Ammon's horn (tissue), 1 donor: ENCODE measurements at regions not wholly inside any gene's neighbourhood (a gene's known extent, or its start where the extent isn't known, plus 50 kb on each side); places are given as distances from the start of the nearest gene placed in this dataset.

Experiments used
- DNase-seq: peaks from one replicate; pipeline ENCODE4 v3.0.0-alpha.2; 2016; ENCODE audit warnings: low spot score

DNA sequence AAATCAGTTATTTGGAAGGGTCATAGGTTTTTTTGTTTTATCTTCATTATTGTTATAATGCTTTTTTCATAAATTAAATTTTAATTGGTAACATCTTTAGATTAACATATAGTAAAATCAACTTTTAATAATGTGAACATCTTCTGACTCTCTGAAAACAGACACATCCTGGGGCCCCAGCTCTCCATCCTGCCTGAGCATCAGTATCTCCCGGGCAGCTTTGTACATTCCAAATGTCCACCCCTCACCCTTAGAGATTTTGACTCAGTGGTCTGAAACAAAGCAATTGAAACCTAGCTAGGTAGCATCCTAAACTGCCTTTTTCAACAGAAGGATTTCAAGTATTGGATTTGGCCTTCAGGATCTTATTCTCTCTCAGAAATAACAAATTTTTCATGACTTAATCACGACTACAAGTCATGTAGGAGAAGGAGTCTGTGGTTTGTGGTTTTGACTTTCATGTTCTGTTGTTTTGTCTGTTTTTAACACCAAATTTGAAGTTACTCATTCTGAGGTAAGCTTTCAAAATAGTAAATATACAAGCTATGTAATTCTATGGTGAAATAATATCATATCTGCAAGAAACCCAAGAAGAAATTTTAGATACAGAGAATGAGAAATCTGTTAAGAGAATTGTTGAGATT lies 147.3 kb upstream of the UBE2E2 start:
- DNase-seq: no peak

DNA sequence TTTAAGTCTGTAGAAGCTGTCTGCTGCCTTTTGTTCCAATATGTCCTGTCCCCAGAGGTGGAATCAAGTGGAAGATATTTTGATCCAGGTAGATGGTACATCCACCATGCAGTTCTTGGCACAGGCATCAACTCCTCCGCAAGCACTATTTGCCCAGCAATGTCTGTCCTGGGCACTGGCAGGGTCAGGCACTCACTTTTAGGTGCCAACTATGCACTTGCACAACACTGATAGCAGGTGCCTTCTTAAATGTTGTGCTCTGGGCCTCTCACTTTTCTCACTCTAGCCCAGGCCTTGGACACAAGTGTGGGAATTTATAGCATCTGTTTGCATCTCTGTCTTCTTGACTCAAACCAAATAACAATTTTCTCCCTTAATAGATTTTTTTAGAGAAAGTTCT lies 140.5 kb upstream of the UBE2E2 start:
- DNase-seq: no peak

DNA sequence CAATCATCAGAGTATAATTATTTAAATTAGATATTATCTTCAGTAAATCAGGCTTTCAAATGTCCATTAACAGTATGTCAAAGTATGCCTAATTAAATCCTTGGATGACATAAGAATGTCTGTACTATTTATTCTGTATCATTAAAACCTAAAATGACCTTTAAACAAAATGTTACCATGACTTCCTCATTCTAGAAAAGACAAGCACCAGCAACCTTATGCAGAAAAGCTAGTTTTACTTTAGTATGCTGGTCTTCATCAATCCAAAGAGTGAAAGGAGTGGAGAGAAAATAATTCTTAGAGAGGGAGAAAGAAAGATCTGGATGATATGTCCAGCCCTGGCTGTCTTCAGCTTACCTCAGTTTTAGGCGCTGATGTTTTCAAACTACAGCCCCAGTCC lies 140.1 kb upstream of the UBE2E2 start:
- no peak for DNase-seq

DNA sequence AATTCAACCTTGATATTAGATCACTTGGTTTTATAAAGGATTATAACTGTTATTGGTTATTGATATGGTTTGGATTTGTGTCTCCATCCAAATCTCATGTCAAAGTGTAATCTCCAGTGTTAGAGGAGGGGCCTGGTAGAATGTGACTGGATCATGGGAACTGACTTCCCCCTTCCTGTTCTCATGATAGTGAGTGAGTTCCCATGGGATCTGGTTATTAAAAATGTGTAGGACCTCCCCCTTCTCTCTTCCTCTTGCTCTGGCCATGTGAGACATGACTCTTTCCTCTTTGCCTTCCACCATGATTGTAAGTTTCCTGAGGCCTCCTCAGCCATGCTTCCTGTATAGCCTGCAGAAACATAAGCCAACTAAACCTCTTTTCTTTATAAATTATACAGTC lies 136.0 kb upstream of the UBE2E2 start:
- DNase-seq: no peak

DNA sequence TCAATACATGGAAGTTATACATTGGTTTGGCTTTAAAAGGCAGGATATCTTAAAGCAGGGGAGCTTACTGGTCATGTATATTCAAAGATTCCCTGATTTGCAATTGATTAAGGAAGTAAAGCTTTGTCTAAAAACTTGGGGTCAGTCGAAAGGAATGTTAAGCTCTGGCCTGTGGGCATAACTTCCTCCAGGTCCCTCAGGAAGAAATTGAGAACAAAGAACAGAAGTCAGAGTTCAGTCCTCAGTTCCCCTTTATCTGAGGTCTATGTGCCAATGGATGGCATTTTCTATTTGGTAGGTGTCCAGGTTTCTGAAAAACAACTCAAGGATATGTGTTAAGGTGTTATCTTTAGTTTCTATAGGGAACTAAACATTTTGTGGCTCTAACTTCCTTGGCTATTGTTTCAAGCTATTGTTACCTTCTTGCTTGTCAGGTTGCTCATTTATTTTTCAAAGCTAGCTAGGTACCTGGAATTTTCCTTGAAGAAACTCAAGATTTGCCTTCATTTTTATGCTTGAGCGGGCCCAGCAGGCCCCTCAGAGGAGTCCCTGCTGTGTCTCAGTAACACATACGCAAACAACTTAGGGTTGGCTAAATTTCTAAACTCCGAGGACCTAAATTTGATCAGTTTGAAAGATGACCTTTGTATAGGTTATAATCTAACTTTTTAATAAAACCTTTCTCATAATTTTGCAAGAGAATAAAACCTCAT lies 135.0 kb upstream of the UBE2E2 start:
- peak; percentile 33 for DNase-seq

DNA sequence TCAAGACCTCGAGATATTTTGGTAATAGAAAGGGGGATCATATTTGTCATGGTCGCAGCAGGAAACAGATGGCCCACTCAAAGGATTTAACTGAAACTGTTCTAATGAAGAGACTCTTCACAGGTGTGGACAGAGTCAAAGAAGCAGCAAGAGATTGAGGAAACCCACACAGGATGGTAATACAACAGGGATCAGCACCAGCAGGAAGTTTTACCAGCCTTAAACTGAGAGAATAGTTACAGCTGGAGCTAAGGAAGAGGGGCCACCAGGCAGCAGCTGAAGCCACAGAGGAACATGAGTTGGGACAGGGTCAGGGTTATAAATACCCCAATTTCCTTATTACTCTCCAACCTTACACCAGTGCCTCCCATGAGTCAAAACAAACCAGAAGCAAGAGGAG lies 131.8 kb upstream of the UBE2E2 start:
- no peak for DNase-seq

DNA sequence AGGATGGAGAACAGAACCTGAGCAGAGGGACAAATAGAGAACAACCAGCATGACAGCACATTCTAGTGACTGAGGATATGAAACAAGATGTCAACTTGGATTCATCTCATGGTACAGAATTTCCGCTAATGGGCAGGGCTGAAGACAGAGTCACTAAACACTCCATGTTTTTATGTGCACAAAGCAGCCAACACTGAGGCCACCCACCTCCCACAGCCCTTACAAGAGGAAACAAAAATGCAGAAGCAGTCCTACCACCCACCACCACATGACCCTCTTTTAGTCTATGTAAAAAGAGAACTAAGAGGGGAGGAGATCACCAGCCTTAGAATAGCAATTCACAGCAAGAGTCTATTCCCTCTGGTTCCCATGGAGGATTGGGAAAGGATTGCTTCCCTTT lies 131.4 kb upstream of the UBE2E2 start:
- DNase-seq: peak; percentile 72

DNA sequence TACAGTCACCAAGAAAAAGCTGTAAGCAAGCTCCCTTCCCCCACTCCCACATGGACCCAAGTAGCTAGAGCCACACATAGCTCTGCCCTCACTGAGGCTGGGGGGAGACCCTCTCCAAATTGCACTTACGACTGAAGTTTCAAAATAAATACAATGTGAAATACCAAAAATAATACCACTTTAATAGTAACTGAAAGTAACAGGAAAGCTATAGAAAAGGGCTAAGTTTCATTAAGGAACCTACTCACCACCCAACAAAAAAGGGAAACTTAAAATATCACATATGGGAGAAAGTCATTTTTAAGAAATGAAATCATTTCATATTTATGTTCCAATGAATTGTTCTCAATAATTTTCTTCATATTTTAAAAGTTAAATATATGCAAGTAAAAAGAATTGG lies 130.4 kb upstream of the UBE2E2 start:
- DNase-seq: no peak

DNA sequence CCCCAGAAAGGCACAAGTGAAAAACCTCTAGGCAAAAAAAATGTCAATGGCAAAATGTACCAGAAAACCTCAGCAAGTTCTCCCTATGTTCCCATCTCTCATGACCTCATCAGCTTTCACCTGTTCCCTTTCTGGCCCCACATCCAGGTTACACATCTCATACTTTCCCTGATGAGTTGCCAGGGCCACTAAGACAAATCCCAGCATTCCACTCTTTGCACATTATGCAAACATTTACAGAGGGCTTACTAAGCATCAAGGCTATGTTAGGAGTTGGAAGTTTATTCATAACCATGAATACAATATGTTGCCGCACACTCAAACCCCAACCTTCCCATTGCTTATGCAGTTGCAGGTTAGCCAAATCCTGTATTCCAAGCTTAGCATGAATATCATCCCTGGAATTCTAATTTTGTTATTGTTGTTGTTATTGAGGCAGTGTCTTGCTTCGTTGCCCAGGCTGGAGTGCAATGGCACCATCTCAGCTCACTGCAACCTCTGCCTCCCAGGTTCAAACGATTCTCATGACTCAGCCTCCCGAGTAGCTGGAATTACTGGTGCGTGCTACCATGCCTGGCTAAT lies 129.3 kb upstream of the UBE2E2 start:
- no peak for DNase-seq

DNA sequence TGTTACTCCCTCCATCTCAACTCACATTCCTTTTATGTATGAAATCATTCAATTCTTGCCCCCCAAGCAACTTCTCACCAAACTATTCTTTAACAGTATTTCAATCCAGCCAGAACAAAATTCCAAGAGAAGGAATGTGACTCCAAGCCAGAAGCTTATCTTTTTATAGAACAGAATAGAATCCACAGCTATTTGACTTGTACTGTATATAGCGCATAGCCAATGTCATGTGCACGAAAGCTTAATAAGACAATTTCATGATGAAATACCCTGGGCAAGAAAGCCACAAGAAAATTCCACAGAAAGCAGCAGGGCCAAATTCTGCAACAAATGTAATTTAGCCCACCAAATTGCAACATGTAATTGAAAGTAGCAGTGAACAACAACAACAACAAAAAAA lies 127.6 kb upstream of the UBE2E2 start:
- DNase-seq: no peak

DNA sequence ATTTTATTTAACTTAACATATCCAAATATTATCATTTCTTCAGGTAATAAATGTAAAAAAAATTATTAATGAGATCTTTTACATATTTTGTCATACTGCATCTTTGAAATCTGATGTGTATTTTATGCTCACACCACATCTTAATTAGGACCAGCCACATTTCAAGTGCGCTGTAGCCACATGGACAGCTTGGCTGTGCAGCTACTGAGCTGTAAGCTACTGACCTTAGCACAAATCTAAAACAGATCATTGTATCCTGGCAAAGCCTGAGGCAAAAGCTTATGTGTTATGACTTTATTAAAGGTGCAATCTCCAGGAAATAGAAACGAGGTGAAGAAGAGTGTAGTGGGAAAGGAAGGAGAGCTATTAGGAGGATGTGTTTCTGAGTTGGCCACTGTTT lies 126.7 kb upstream of the UBE2E2 start:
- DNase-seq: no peak

DNA sequence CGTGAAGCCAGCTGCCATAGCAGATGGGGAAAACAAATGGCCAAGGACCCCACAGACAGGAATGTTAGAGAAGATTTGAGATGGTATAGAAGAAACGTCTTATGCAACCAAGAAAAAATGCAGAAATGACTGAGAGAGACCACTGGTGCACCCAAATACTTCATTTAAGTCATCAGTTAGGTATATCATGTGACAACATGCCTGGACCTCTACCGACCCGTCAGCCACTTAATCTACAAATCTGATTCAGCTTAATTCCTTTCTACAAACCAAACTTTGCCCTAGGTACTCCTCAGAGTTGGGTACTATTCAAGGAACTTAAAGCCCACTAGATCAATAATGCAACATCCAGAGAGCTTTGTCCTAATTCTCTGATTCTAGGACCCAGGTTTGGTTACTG lies 126.0 kb upstream of the UBE2E2 start:
- no peak for DNase-seq

DNA sequence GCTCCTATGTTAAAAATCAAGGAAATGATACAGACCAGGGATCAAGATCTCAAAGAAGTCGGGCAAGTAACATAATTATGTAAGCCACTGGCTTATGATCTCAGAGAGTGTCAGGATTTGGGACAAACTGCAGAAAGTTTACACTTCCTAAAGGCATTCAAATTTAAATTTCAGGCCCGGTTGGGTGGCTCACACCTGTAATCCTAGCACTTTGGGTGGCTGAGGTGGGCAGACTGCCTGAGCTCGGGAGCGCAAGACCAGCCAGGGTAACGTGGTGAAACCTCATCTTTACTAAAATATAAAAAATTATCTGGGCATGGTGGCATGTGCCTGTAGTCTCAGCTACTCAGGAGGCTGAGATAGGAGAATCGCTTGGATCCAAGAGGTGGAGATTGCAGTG lies 124.4 kb upstream of the UBE2E2 start:
- no peak for DNase-seq

DNA sequence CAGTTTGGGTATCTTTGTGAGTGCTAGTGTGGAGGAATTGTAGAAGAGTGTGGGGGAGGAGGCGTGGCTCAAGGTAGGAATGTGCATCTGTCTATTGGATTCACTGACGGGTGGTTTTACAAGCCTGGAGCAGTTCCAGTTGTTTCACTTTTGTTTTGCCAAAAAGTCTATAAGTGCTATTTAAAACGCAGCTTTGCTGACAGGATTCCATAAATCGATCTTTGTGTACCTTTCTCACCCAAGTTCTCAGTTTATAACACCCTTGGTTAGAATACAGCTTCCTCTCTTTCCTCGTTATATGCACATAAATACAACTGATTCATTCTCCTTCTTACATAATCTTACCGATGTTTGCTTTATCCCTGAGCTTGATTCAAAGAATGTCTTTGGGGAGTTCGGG lies 123.2 kb upstream of the UBE2E2 start:
- DNase-seq: no peak

DNA sequence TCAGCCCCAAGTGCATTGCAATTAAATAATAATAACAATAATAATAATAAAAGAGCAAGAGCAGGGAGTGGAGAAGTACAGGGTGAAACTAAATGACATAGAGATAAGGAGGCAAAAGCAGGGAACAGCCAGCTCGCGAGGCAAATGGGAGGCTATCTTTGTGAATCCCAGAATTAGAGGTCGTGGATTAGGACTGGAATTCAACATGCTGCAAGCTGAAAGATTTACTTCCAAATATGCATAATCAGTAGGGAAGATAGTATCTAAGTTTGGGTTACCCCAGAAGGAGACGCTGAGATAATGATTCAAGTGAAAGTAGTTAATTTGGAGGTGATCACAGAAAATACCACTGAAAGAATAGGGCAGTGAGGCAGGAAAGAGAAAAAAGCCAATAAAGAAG lies 119.4 kb upstream of the UBE2E2 start:
- no peak for DNase-seq

DNA sequence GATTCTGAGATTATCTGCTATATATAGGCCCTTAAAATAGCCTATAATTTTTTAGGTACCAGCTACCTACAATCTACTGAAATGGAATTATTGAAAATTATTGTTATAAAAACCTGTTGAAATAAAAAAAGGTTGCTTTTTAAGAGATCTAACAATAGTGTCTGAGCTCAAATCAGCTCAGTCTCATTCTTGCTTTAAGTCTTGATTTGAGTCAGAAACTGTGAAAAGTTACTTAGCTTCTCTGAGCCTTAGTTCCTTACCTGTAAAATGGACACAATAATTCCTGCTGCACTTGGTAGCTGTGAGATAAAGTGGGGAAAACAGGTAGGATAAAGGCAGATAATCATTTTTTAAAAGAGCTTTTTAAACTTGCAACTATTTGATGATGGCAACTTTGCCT lies 118.8 kb upstream of the UBE2E2 start:
- no peak for DNase-seq

DNA sequence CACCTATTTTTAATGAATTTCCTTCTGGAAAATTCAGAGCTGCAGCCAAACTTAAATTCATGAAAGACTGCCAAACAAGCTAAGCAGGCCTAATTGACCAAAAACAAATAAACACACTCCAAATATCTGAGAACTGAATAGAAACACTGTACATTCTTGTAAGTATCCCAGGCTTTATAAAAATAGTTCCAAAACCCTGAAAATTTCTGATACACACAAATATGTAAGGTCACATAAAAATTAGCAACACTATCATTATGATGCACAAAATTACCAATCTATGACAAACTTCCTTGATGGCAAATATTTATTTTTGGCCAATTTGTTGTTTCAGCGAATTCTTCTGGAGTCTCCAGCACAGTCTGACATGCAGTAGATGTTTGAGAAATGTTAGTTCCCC lies 117.9 kb upstream of the UBE2E2 start:
- DNase-seq: no peak

DNA sequence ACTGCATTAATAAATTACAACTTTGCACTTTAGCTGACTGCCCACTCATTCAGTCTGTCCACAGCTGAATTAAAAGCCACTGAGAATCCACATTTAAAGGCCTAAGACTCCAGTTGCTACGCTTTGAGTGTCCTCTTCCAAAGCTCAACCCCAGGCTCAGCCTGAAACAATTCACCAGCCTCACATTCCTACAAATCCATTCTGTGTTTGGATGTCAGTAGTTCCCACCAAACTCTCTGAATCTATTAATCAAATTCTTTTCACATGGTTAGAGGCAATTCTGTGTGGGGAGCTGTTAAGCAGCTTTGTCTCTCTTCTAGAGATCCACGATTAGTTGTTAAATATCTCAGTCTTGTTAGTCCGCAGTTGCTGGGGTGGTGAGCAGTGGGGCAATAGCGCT lies 116.8 kb upstream of the UBE2E2 start:
- DNase-seq: no peak

DNA sequence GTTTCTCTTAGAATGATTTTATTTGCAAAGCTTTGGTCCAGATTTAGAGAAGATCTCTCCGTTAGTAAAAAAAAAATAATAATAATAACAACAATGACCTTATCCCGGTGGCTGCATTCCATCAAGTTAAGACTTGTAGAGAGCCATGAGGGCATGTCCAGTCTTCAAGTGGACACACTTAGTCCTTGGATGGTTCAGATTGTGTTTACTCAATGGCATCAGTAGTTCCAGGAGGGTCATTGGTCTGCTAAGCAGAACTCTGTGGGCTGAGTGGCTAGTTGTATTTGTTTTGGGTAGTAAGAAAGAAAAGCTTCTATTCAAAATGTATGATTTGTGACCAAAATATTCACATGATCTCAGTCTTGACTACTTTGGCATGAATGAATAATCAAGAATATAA lies 116.3 kb upstream of the UBE2E2 start:
- no peak for DNase-seq

DNA sequence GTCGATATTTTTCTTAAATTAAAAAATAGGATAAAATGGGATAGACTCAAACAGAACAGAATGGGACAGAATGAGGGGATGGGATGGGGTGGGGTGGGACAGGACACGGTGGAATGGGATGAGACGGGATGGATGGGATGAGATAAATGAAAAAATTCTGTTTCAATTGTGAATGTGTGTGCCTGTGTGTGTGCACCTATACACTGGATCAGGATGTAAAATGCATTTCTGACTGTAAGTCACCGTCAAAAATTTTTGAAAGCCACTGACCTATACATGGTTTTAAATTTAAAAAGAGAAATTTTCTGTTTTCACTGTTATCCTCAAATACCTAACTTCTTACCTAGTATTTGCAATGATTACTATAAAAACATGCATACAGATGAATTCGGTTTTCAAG lies 108.7 kb upstream of the UBE2E2 start:
- DNase-seq: no peak

DNA sequence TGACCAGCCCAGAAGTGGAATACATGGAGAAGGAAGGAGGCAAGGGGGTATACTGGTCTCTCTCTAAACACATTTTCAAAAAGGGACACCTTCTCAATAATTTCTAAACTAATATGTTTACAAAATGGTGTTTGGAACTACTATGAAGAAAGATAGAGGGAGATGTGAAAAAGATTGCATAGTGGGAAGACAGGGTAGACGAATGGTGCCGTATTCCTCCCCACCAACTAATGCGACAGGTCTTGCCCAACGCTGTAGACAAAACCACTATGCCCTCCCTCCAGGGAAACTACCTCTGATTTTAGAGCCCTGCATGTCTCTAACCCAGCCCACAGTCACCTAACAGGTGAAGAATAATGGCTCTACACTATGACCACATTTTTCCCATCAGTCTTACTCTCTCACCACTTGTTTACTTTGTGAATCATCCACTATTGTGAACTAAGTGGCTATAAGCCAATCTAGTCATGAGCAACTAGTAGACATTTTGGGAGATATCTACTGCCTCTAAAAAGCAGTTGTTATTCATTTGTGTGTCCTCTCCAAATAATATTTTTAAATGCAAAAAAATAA lies 108.2 kb upstream of the UBE2E2 start:
- no peak for DNase-seq

DNA sequence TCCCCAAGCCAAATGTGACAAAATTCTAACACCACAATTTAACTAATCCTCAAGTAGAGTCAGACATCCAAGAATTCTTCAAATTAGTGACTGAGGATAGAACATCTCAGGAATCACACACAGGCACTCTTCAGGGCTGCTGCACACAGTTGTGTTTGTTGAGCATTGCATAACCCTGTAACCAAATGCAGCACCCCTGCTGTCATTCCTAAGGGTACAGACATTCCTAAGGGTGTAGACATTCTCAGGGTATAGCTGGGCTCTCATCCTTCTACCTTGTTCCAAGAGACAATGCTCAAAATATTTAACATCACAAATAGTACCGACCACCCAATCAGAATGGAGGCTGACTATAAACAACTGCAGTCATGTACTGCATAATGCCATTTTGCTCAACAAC lies 107.1 kb upstream of the UBE2E2 start:
- DNase-seq: no peak

DNA sequence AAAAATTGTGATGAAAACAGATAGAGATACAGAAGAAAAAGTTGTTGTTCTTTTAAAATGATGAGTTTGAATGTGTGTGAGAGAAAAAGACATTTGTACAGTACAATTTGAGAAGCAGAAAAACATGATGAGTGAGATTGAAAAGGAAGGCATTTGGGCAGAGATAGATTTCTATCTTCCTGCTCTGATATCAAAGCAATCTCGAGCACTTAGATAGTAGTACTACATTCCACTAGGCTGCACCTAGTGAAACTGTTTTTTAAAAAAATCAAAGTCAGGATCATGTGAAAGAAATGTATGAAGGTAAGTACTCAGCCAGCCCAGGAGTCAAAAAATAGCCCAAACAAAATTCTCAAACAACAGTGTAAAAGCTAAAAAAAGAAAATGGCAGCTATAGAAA lies 104.1 kb upstream of the UBE2E2 start:
- no peak for DNase-seq

DNA sequence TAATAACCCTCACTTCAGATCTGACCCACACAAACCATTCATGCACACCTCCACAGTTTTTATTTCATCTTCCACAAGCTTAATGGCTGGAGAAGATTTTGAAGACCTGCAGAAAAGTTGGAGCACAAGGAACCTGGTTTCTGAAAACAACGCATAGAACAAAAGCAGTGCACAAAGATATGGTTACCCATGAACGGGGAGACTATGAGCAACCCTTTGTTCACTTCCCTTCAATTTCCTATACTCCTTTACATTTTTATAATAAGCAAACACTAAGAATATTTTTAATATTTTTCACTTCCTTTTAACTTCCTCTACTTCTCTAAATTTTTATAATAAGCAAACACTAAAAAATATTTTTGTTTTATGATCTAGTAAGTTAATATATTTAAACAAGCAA lies 103.5 kb upstream of the UBE2E2 start:
- DNase-seq: no peak
